SH-SY5Y (cell line): ENCODE measurements at regions not wholly inside any gene's neighbourhood (a gene's known extent, or its start where the extent isn't known, plus 50 kb on each side); places are given as distances from the start of the nearest gene placed in this dataset.

Experiments
- GATA2 ChIP-seq: IDR thresholded peaks from 2 replicates; pipeline ENCODE4 v1.6.1; 2011; ENCODE audit warnings: mild to moderate bottlenecking, low read depth, low read length
- GATA3 ChIP-seq: IDR thresholded peaks from 2 replicates; pipeline ENCODE4 v1.6.1; 2011; ENCODE audit warnings: low read depth, mild to moderate bottlenecking, low read length, moderate library complexity

DNA sequence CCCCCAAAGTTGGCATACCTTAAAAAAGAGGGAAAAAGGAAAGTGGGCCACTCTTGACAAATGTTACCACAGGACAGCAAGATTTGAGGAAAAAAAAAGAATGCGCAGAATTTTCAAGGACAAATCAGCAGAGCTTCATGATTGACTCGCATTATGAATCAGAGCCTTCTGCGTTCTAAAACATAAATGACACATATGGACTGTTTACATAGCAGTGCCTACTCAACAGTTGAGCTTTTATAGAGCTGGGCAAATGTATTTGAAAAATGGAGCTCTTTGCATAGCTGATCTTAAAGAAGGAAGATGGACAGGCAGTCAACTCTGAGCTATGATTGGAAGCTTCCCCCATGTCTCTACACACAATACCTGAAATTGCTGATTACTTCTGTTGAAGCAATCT, 213.2 kb upstream of the NT5E start:
- TF ChIP-seq GATA3 (no peak), GATA2 (no peak)

DNA sequence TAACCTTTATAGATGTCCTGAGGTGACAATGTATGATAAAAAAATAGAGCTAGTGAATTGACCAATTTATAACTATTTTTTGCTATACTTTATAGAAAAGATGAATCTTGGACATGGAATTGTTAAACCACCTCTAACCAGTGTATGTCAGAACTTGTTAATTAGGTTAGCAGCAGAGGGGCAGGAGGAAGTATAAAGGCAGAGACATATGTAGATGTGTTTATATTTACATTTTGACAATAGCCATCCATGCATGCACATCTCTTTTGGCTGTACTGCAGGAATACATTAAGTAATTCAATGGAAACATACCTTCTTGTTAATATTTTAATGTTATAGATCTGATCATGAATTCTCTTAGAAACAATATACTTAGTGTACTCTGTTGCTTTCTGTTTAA, 254.6 kb upstream of the NT5E start:
- no peak for TF ChIP-seq GATA3
- TF ChIP-seq GATA2: no peak

DNA sequence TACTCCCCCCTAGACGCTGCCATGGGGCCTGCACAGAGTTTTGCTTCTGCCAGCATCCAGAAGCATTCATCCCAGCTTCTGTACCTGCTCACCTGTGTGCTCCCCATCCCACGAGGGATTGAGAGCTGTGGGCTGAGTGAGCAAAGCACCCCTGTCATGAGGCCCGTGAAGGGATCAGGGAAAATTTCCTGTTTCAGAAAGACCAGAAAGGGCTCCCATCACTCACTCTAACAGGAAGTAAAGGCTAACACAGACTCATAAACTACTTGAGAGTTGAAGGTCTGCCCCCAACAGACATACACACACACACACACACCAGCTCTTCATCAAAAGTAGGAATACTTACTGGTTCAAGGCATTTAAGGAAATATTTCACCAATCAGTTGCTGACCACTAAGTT, 256.5 kb upstream of the NT5E start:
- TF ChIP-seq GATA2: no peak
- no peak for TF ChIP-seq GATA3

DNA sequence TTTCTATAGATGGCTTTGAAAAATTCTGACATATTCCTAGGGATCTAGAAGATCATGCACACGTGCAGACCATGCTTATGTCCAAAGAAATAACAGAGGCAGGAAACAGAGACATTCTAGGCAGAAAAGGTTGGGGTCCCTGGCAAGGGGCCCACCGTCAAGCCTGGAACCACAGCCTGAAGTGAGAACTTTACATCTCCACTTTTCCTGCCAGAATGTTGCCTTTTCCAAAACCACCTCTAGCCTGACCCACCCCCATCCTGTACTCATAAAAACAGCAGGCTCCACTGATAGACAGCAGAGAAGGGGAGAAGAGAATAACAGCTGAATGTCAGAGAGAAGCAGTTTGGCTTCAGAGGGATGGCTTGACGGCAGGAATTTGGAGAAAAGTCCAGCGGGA, 257.3 kb upstream of the NT5E start:
- TF ChIP-seq GATA3: no peak
- no peak for TF ChIP-seq GATA2

DNA sequence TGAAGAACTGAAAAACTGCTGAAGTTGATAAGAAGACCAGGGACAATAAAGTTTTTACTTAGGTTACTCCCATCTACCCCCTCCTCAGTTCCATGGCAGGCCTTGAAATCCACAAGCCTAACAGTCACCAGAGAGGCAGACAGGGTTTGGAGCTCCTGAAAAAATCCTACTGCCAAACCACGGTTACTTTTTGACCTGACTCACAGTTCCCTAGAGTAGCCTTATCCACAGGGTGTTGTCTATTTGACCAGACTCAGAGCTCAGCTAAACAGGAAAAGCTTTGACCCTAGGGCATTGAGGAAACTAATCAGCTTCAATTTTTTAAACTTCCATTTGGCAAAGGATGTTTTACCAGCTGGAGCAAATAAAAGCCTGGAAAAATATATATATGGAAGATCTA, 257.7 kb upstream of the NT5E start:
- TF ChIP-seq GATA2 (no peak), GATA3 (no peak)

DNA sequence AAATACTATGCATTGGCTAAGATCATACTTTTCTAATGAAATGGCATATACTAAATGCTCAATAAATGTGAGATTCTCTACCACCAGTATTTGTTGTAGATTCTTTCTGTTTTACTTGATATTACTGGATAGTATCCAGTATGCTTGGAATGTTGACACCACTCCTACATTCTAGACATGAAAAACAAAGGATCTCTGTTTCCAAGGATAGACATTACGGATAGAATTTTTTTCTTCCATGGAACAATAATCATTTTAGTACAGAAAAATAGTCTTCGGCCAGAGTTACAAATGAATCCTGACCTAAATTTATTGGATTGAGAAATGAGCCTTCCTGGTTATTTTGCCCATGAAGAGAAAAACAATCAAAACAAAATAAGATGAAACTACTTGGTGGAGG, 258.2 kb upstream of the NT5E start:
- no peak for TF ChIP-seq GATA3
- TF ChIP-seq GATA2: no peak

DNA sequence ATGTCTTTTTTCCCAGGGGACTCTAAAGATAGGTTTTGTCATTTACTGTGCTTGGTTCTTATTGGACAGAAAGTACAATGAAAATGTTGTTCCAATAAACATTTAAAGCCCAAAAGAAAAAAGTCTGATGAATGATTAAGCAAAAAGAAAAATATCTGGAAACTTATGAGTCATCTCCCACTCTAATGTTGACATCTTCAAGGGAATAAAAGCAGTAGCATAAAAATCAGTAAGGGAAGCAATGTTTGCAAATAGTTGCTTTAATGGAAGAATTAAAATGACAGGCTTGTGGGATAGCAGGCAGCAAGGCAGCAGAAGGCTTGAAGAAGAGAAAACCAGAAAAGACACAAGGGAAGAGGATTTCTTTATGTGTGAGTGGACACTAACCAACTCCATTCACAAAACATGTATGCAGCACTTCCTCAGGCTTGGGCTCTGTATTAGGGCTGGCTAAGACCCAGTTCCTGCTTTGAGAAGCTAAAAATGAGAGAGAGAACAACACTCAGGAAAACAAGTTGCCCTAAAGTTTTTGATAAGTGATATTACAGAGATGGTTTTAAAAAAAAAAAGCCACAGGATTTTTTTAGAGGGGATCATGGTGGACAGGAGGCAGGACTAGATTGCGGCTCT, 263.2 kb upstream of the NT5E start:
- TF ChIP-seq GATA2: no peak
- TF ChIP-seq GATA3: no peak

DNA sequence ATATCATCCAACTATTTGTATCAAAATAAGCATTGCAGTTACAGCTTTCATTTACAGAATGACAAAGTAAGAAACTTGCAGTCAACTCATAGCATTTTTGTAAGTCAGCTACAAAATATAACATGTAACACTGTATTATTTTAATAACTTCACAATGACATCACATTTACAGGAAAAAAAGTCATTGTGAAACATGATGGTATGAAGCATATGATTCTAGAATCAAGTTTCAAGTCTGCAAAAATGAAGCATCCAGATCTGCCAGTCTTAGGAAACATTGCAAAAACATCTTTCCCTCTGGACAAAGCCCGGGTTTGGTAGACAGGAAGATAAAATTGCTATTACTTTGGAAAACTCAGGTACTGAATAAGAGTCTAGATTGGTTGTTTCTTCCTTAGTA, 263.9 kb upstream of the NT5E start:
- TF ChIP-seq GATA3: no peak
- no peak for TF ChIP-seq GATA2

DNA sequence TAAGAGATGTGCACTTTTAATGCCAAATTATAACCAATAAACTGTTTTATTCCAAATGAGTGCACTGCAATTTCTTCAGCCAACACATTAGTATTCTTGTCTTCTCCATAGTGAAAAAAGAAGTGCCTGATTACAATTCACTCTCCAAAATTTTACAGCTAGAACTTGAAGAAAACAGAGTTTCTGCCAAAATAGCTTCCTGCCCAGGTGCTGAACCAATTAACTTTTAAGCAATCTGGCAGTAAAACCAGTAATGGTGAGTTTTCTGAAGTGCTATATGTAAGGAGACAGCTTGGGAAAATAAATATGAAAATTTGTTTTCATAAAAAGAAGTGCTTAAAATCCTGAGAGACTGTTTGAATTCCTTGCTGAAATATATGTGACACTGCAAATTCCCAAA, 266.0 kb upstream of the NT5E start:
- TF ChIP-seq GATA2 (no peak), GATA3 (no peak)

DNA sequence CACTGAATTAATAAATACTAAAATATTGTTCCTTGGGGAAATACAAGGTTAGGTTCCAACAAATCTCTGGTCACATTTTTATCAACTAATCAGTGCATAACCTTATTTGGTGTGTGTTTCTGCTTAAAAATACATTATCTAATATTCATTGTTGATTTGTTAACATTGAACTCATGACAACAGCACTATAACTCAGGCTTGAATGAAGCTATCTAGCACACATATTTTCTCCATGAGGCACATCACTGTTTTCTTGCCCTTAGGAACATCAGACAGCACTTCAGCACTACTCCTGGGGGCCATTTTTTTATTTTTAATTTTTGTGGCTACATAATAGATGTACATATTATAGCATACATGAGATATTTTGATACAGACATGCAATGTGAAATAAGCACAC, 277.2 kb upstream of the NT5E start:
- TF ChIP-seq GATA2 (no peak), GATA3 (no peak)

DNA sequence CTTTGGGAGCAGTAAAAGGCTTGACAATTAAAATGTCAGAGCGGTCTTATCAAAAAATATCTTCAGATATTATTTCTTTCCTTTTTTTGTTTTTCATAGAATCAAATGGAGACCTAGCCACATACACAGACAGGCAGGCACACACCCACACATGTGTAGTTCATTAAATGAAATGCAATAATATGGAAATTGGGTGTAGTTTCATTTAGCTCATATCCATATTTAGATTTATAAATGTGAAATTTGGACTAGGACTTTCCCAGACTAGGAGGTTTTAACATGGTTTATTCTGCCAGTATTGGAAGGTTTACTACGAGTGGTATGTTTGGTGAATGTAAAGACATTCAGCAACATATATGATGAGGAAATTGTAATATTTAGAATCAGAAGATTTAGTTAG, 277.7 kb upstream of the NT5E start:
- no peak for TF ChIP-seq GATA2
- no peak for TF ChIP-seq GATA3

DNA sequence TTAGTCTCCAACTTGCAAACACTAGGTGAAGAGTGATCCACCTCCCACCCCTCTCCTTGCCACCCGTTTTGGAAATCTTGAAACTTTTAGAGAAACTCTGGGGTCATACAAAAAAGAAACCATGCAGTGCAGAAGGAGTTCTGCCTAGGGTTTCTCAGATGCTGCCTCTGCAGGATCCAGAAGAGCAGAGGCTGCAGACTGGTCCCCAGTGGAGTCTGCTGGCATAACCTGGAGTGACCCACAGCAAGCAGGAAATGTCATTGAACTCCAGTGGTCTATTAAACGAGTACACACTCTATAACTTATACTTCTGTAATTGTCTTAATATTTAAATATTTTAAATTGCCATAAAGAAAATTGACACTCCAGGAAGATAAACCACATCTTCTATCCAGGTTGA, 280.7 kb upstream of the NT5E start:
- no peak for TF ChIP-seq GATA3
- TF ChIP-seq GATA2: no peak

DNA sequence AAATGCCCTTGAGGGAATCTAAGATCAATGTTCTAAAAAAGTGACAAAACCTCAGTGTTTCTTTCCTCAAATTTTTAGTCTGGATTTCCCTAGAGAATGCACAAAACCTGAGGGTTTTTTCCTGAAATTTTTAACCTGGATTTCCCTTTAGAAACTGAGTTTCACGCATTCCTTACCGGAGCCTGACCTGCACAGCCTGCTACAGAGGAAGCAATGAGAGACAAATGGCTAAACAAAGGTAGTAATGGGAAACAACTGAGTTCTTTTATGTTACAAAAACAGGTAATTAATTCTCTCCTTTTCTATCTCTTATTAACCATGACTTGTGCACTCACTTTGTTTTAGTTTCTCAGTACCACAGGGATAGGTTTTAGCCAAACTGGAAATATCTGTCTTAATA, 281.7 kb upstream of the NT5E start:
- TF ChIP-seq GATA3 (no peak), GATA2 (no peak)

DNA sequence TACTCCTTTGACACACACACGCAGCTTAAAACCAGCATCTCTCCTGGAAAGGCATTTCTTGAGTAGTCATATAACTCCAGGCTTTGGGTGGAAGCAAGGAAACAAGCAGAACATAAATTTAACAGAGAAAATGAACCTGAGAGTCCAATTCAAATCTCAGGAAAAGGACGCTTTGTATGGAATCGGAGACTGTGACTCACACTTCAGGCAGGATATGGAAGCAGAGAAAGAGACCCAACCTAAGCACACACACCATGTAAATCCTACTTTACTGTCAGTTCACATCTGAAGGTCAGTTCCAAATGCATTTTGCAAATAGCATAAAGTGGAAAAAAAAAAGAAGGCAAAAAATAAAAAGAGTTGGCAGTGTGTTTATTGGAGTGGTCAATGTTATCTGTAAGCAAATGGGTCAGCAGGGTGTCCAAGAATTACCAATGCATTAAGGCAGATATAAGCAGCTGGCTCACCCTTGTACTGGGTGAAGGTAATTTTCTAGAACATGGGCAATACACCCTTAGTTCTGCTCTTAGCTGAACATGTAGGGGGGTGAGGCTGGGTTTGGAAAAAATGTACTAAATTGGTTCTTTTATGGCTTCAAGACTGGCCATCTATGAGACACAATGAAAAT, 283.7 kb upstream of the NT5E start:
- no peak for TF ChIP-seq GATA3
- no peak for TF ChIP-seq GATA2

DNA sequence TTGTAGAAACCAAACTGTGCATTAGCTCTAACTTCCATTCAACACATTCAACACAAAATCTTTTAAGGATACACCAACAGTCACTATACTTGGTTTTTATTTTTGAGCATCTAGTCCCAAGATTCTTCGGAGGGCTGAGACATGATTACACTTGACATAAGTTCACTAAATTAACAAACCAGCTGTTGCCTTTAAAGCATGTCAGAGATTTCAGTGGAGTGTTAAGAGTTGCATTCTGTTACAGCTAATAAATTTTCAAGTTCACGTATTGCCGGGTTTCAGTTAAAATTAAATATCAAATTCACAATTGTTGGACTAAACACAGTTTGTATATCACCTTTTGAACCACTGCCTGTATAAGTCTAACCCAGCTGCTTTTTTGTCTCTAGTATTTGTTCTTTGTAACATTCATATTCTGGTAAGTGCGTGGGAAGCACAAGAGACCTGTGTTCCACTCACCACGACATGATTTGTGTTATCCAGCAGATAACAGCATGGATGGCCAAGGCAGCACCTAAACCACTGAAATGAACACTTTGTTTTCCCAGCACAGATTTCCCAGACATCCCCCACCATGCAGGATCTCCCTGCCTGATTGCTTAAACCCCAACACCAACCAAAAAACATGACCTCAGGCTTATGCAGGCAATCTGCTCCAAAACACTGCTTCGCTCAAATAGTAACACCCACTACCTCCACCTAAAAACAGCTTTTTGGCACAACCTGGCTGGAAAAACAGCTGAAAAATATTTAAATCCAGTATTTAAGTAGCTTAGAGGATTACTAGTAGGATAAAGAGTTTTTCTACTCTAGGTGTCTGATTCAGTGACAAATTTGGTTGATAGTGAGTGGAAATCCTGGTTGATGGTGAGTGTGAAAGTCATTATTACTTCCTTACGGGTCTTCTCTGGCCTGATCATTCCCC, 286.5 kb upstream of the NT5E start:
- TF ChIP-seq GATA2 (no peak), GATA3 (no peak)

DNA sequence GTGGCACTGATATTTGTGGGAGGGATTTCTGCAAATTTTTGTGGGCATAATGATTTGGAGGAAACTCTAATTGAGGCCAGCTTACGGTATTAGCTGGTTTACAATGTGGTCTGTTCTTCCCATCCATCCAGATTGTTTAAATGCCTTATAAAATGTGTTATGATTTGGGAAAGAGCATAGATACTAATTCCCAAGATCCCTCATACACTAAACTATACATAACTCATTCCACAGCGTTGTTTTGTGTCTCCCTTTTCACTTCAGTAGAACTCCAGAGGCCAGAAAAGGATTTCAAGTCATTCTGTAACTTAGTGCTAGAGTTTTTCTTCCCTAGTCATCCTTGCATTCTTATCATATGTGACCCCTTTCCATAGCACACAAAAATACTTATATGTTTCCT, 292.6 kb upstream of the NT5E start:
- TF ChIP-seq GATA2 (no peak), GATA3 (no peak)
